ENCODE measurements at regions not wholly inside any gene's neighbourhood (a gene's known extent, or its start where the extent isn't known, plus 50 kb on each side); places are given as distances from the start of the nearest gene placed in this dataset.

DNA sequence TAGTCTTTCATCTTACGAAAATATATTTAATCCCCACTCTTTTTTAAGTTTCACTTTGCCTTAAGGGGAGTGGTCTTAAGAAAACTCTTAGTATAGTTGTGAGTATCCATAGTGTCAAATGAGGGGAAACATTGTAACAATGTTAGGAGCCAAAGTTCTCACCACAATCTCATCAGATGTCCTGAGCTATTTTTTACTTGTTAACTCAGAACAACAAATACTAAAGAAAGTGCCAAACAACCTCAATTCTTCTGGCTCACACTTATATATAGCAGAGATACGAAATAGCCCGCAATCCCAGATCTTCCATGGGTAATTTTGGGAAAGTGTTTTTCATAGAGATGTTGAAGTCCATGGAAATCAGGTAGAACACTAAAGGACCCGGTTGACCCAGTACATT is 194.0 kb upstream of the DMRT1 start:
- no peak overlapping the region for H3K23ac ChIP-seq (ENCODE audit: insufficient read length)
- no peak overlapping the region for H2AK5ac ChIP-seq (ENCODE audit: low read depth, low read length)
- H3K56ac ChIP-seq (replicated peaks; ENCODE audit: insufficient read length, low read depth, low read length) = no peak overlapping the region
- no peaks in the 10 kb centered on the region for H3K23me2 ChIP-seq (ENCODE audit: low read depth, low read length)
- DNase-seq (ENCODE audit: low read depth in 1 of 2, low spot score in 2 of 2) (no peak), FAIRE-seq (no peak)
- no peak overlapping the region for H2BK5ac ChIP-seq (ENCODE audit: low read depth, low read length)
- H2BK12ac ChIP-seq (ENCODE audit: low read depth, low read length) = no peak overlapping the region
- no peaks in the 10 kb centered on the region for H3K9me3 ChIP-seq (ENCODE audit: insufficient read depth in 2 of 2, low read depth in 1 of 2, low read length in 1 of 2)
- no peak overlapping the region for H3K4ac ChIP-seq (replicated peaks; ENCODE audit: insufficient read length, low read depth, low read length)
- CTCF ChIA-PET (ENCODE audit: partially characterized antibody) = no interaction called here
- H3K4me1 ChIP-seq (replicated peaks in 1 of 4; ENCODE audit: control insufficient read depth in 3 of 4, insufficient read depth in 4 of 4, low read length in 3 of 4) = peaks cover 4 to 11% (median 9%) of the 10 kb centered on the region in 4 experiments; a peak in 6 of 7 replicates
- WGBS, 2 experiments (ENCODE audit: extremely low coverage in 1 of 2, insufficient coverage in 1 of 2, insufficient read length in 1 of 2, insufficient replicate concordance in 2 of 2, low coverage in 1 of 2, low lambda C conversion rate in 2 of 2, missing lambda C conversion rate in 1 of 2) = 99% methylated on average over 4 of the region's 4 CpGs; no CpG with 5 or more reads in 1 of the 2 experiments
- POLR2A ChIA-PET (ENCODE audit: partially characterized antibody) = no interaction called here
- H4K5ac ChIP-seq (ENCODE audit: insufficient read length, low read depth, low read length) = no peak overlapping the region
- no peaks in the 10 kb centered on the region for H3K79me1 ChIP-seq (ENCODE audit: low read depth, low read length)
- no peak overlapping the region for H2BK120ac ChIP-seq (replicated peaks; ENCODE audit: low read depth, low read length)
- no peaks in the 10 kb centered on the region for H3K79me2 ChIP-seq (ENCODE audit: control insufficient read depth in 1 of 2, insufficient read depth in 2 of 2, low read length in 2 of 2)
- no peak overlapping the region for H3K14ac ChIP-seq (ENCODE audit: insufficient read length)
- H2BK15ac ChIP-seq (ENCODE audit: low read length) = no peak overlapping the region
- no peaks in the 10 kb centered on the region for H3K27me3 ChIP-seq (replicated peaks in 1 of 4; ENCODE audit: control insufficient read depth in 3 of 4, extremely low read depth in 1 of 4, insufficient read depth in 3 of 4, low read length in 3 of 4)
- H3K18ac ChIP-seq (ENCODE audit: extremely low read depth, low read length) = no peak overlapping the region
- peaks cover 0 to 7% of the 10 kb centered on the region in 2 experiments for H4K20me1 ChIP-seq (replicated peaks in 1 of 2; ENCODE audit: control insufficient read depth in 1 of 2, insufficient read depth in 2 of 2, low read length in 2 of 2)
- H4K91ac ChIP-seq (replicated peaks; ENCODE audit: insufficient read length, low read length) = no peak overlapping the region
- no peak overlapping the region for H2BK20ac ChIP-seq (ENCODE audit: low read length)
- no peak overlapping the region for H3K9ac ChIP-seq (replicated peaks in 1 of 4; ENCODE audit: extremely low read depth in 1 of 4, low read depth in 3 of 4, low read length in 3 of 4)
- H3K27ac ChIP-seq (ENCODE audit: low read depth, low read length) = no peak overlapping the region
- no peak overlapping the region for H2AFZ ChIP-seq (ENCODE audit: low read length)
- no peak overlapping the region for H3K4me3 ChIP-seq (ENCODE audit: extremely low read depth in 1 of 4, insufficient read depth in 2 of 4, low read depth in 3 of 4, low read length in 4 of 4)
- H4K8ac ChIP-seq (ENCODE audit: extremely low read depth, insufficient read depth, low read length) = no peak overlapping the region
- no peaks in the 10 kb centered on the region for H3K36me3 ChIP-seq (ENCODE audit: control insufficient read depth in 2 of 4, insufficient read depth in 4 of 4, low read length in 3 of 4)
- TF ChIP-seq BRCA1 (IDR thresholded peaks at IDR 0.05; ENCODE audit: low read depth, low read length) = no peak
- TF ChIP-seq PHF8 (conservative IDR thresholded peaks at IDR 0.05; ENCODE audit: low read depth, low read length) = no peak
- H3K4me2 ChIP-seq (ENCODE audit: insufficient read depth in 1 of 2, low read depth in 2 of 2, low read length in 2 of 2) = no peak overlapping the region

Measured in H1 (cell line).